ENCODE measurements at regions not wholly inside any gene's neighbourhood (a gene's known extent, or its start where the extent isn't known, plus 50 kb on each side); places are given as distances from the start of the nearest gene placed in this dataset.

DNA sequence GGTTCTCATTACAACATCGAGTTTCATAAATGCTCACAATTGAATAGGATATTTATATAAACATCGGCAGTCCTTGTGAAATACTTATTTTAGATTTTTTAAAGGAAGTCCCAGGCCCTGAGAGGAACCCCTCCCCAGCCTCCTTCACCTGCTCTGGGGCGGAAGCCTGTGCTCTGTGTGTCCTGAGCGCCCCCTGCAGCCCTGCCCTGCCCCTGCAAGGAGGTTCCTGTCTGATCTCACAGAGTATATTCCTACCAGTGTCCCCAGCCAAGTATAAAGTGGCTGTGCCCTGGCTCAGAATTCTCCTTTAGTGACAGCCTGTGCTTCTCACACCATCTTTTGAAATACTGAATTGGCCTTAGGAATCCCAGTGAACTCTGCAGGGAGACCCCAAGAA lies 659.5 kb downstream of the TMEM121 start:
- POLR2A ChIA-PET = no interaction called here
- TF ChIP-seq FOS (IDR thresholded peaks at IDR 0.05; ENCODE audit: borderline replicate concordance, insufficient read depth, low read length) (no peak), POLR2A (IDR thresholded peaks at IDR 0.05; ENCODE audit: low read depth, low read length) (no peak), POLR2AphosphoS5 (IDR thresholded peaks at IDR 0.05; ENCODE audit: insufficient read depth, low read depth, low read length) (no peak), MYC (IDR thresholded peaks at IDR 0.05; ENCODE audit: low read depth, low read length) (no peak), GATA2 (IDR thresholded peaks at IDR 0.05; ENCODE audit: insufficient read depth, insufficient read length, low read depth, low read length) (no peak), JUN (IDR thresholded peaks at IDR 0.05; ENCODE audit: borderline replicate concordance, insufficient read depth, insufficient read length, low read depth) (no peak), EZH2 (IDR thresholded peaks at IDR 0.05; ENCODE audit: borderline replicate concordance, low read depth, low read length, severe bottlenecking) (no peak)
- TF ChIP-seq, protein P1, sequence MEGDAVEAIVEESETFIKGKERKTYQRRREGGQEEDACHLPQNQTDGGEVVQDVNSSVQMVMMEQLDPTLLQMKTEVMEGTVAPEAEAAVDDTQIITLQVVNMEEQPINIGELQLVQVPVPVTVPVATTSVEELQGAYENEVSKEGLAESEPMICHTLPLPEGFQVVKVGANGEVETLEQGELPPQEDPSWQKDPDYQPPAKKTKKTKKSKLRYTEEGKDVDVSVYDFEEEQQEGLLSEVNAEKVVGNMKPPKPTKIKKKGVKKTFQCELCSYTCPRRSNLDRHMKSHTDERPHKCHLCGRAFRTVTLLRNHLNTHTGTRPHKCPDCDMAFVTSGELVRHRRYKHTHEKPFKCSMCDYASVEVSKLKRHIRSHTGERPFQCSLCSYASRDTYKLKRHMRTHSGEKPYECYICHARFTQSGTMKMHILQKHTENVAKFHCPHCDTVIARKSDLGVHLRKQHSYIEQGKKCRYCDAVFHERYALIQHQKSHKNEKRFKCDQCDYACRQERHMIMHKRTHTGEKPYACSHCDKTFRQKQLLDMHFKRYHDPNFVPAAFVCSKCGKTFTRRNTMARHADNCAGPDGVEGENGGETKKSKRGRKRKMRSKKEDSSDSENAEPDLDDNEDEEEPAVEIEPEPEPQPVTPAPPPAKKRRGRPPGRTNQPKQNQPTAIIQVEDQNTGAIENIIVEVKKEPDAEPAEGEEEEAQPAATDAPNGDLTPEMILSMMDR (IDR thresholded peaks at IDR 0.05; ENCODE audit: extremely low read depth in 1 of 2, insufficient read depth in 1 of 2, low read depth in 1 of 2, low read length in 2 of 2) = no peak
- TF ChIP-seq, protein P2, sequence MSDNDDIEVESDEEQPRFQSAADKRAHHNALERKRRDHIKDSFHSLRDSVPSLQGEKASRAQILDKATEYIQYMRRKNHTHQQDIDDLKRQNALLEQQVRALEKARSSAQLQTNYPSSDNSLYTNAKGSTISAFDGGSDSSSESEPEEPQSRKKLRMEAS (IDR thresholded peaks at IDR 0.05; ENCODE audit: insufficient read depth, insufficient read length) = no peak
- Histone ChIP-seq H3K4me2 (ENCODE audit: insufficient read depth, low read length) (no peak overlapping the region), H2AFZ (ENCODE audit: low read depth, low read length) (no peak overlapping the region), H3K9me1 (replicated peaks; ENCODE audit: control insufficient read depth, extremely low read depth, insufficient read depth, low read length) (no peaks in the 10 kb centered on the region), H4K20me1 (replicated peaks; ENCODE audit: control insufficient read depth, extremely low read depth, insufficient read depth, low read length) (no peaks in the 10 kb centered on the region), H3K9me3 (replicated peaks; ENCODE audit: control insufficient read depth, insufficient read depth, low read length) (no peaks in the 10 kb centered on the region), H3K9ac (replicated peaks; ENCODE audit: extremely low read depth, insufficient read depth, low read length) (no peak overlapping the region), H3K4me1 (ENCODE audit: control insufficient read depth, extremely low read depth, insufficient read depth, low read length) (no peaks in the 10 kb centered on the region), H3K4me3 (replicated peaks in 1 of 3; ENCODE audit: insufficient read depth in 1 of 3, low read depth in 1 of 3, low read length in 3 of 3) (no peak overlapping the region), H3K27ac (ENCODE audit: insufficient read depth, low read depth, low read length) (no peak overlapping the region), H3K79me2 (ENCODE audit: control insufficient read depth, insufficient read depth, low read length) (no peaks in the 10 kb centered on the region), H3K36me3 (ENCODE audit: control insufficient read depth in 2 of 2, extremely low read depth in 1 of 2, insufficient read depth in 2 of 2, low read length in 2 of 2) (no peaks in the 10 kb centered on the region), H3K27me3 (ENCODE audit: control insufficient read depth in 2 of 2, insufficient read depth in 2 of 2, low read length in 2 of 2) (no peaks in the 10 kb centered on the region)
- FAIRE-seq = no peak
- dilution Hi-C loops (cut with MboI; ENCODE audit: extremely low pct_ligation_motif_present, low sequenced_read_pairs) = no loop called here
- intact Hi-C loops (cut with micrococcal nuclease) = no loop called here
- BruUV-seq (replicated peaks) = no TSS peak
- DNase-seq (ENCODE audit: low read depth, low spot score) = no peak
- CTCF ChIA-PET = no interaction called here

Measured in endothelial cell of umbilical vein (primary cell).